ENCODE measurements at regions not wholly inside any gene's neighbourhood (a gene's known extent, or its start where the extent isn't known, plus 50 kb on each side); places are given as distances from the start of the nearest gene placed in this dataset.
"Not testable (repeated sequence)": the region's sequence is repeated elsewhere in the genome, so short reads cannot be mapped to it uniquely, and the experiment has no call there.

DNA sequence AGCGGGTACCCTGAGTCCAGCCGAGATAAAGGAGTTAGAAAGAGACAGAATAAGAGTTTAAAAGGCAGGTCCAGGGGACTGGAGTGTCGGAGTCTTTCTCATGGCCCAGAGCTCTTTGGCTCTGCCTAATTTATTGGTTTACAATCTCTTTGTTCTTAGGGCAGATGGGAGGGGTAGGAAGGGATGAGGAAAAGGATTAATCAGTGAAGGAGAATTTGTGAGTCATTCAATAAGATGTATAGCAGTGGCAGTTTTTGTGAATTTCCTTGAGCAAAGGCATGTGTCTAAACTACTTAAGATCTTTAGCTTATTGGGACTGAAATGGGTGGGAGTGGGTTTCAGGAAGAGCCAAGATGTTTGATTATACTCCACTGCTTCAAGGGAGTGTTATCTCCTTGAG lies 1671.7 kb downstream of the EFNA5 start:
- TF ChIP-seq, protein P1, sequence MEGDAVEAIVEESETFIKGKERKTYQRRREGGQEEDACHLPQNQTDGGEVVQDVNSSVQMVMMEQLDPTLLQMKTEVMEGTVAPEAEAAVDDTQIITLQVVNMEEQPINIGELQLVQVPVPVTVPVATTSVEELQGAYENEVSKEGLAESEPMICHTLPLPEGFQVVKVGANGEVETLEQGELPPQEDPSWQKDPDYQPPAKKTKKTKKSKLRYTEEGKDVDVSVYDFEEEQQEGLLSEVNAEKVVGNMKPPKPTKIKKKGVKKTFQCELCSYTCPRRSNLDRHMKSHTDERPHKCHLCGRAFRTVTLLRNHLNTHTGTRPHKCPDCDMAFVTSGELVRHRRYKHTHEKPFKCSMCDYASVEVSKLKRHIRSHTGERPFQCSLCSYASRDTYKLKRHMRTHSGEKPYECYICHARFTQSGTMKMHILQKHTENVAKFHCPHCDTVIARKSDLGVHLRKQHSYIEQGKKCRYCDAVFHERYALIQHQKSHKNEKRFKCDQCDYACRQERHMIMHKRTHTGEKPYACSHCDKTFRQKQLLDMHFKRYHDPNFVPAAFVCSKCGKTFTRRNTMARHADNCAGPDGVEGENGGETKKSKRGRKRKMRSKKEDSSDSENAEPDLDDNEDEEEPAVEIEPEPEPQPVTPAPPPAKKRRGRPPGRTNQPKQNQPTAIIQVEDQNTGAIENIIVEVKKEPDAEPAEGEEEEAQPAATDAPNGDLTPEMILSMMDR (IDR thresholded peaks at IDR 0.05; ENCODE audit: extremely low read depth in 1 of 2, insufficient read depth in 1 of 2, low read depth in 1 of 2, low read length in 2 of 2): not testable (repeated sequence)
- TF ChIP-seq POLR2A (IDR thresholded peaks at IDR 0.05; ENCODE audit: low read depth, low read length); POLR2AphosphoS5 (IDR thresholded peaks at IDR 0.05; ENCODE audit: insufficient read depth, low read depth, low read length); FOS (IDR thresholded peaks at IDR 0.05; ENCODE audit: borderline replicate concordance, insufficient read depth, low read length); EZH2 (IDR thresholded peaks at IDR 0.05; ENCODE audit: borderline replicate concordance, low read depth, low read length, severe bottlenecking); JUN (IDR thresholded peaks at IDR 0.05; ENCODE audit: borderline replicate concordance, insufficient read depth, insufficient read length, low read depth): not testable (repeated sequence)
- TF ChIP-seq, protein P2, sequence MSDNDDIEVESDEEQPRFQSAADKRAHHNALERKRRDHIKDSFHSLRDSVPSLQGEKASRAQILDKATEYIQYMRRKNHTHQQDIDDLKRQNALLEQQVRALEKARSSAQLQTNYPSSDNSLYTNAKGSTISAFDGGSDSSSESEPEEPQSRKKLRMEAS (IDR thresholded peaks at IDR 0.05; ENCODE audit: insufficient read depth, insufficient read length): not testable (repeated sequence)

All from endothelial cell of umbilical vein (primary cell).